SK-N-MC (cell line): ENCODE measurements at regions not wholly inside any gene's neighbourhood (a gene's known extent, or its start where the extent isn't known, plus 50 kb on each side); places are given as distances from the start of the nearest gene placed in this dataset.

Experiments used
- EZH2 ChIP-seq: fragments of 200-600 bp; sonication (generic); IDR thresholded peaks from one replicate; pipeline ENCODE4 v1.6.1; 2017; ENCODE audit warnings: antibody characterized with exemption
- POLR2AphosphoS5 ChIP-seq: IDR thresholded peaks from 2 replicates; pipeline ENCODE4 v1.6.1; 2012; ENCODE audit warnings: mild to moderate bottlenecking, low read depth, low read length, borderline replicate concordance

GRCh38 chr7:145696071-145696470 lies 420.5 kb upstream of the CNTNAP2 start:
- TF ChIP-seq EZH2: no peak
- no peak for TF ChIP-seq POLR2AphosphoS5
